Endothelial cell of umbilical vein (primary cell): ENCODE measurements at regions not wholly inside any gene's neighbourhood (a gene's known extent, or its start where the extent isn't known, plus 50 kb on each side); places are given as distances from the start of the nearest gene placed in this dataset.

Experiments
- BruUV-seq: library from RNA; stranded (reverse); fragments of 400-500 nt; replicated peaks from 2 replicates; lab custom pipeline; 2021; lab: Mats Ljungman, UMichigan
- CTCF ChIA-PET: fragments of 300-600, 350-600 bp; sonication (Branson Sonifier 250); formaldehyde crosslinking; loops from one replicate; lab custom pipeline; 2021; ENCODE audit warnings: antibody characterized with exemption, inconsistent platforms; lab: Charles Lee
- POLR2A ChIA-PET: fragments of 300-600, 350-600 bp; sonication (Branson Sonifier 250); formaldehyde crosslinking; loops from one replicate; lab custom pipeline; 2021; ENCODE audit warnings: antibody characterized with exemption, inconsistent platforms; lab: Charles Lee
- DNase-seq: peaks from one replicate; pipeline ENCODE4 v3.0.0-alpha.2; 2011; ENCODE audit warnings: low read depth, low spot score
- FAIRE-seq: peaks from 2 replicates; lab custom pipeline; 2011; peaks lifted over from hg19 to GRCh38; lab: Jason Lieb, UNC
- H2AFZ ChIP-seq: 2 replicates; pipeline ENCODE4 v1.6.0; 2012; ENCODE audit warnings: low read depth, low read length, control low read depth, inconsistent platforms
- H3K27ac ChIP-seq: 2 replicates; pipeline ENCODE4 v1.5.1; 2011; ENCODE audit warnings: low read depth, mild to moderate bottlenecking, control low read depth, low read length, moderate library complexity; ENCODE audit not compliant: insufficient read depth
- H3K27me3 ChIP-seq, 2 experiments: 2 replicates each; pipeline versions ENCODE4 v1.6.0 to v1.6.1; 2011; ENCODE audit warnings: low read length in 2 of 2, mixed read lengths in 1 of 2; ENCODE audit not compliant: control insufficient read depth in 2 of 2, insufficient read depth in 2 of 2
- H3K36me3 ChIP-seq, 2 experiments: 2 replicates in 1 of 2; 3 replicates in 1 of 2; pipeline ENCODE4 v1.5.1; 2011; ENCODE audit warnings: low read length in 2 of 2, mild to moderate bottlenecking in 1 of 2, moderate library complexity in 1 of 2; ENCODE audit not compliant: control insufficient read depth in 2 of 2, insufficient read depth in 2 of 2; ENCODE audit errors: extremely low read depth in 1 of 2
- H3K4me1 ChIP-seq: 3 replicates; pipeline ENCODE4 v1.5.1; 2011; ENCODE audit warnings: mild to moderate bottlenecking, low read length; ENCODE audit not compliant: control insufficient read depth, insufficient read depth; ENCODE audit errors: extremely low read depth
- H3K4me2 ChIP-seq: 2 replicates; pipeline ENCODE4 v1.6.1; 2011; ENCODE audit warnings: low read length, control low read depth, mixed read lengths; ENCODE audit not compliant: insufficient read depth
- H3K4me3 ChIP-seq, 3 experiments: fragments of 200-600 bp in 1 of 3; sonication (generic), shearing (Covaris generic) in 1 of 3; replicated peaks in 1 of 3; 2 replicates each; pipeline ENCODE4 v1.5.1; 2011 to 2016; ENCODE audit warnings: control low read depth in 3 of 3, low read length in 3 of 3, mild to moderate bottlenecking in 2 of 3, inconsistent platforms in 1 of 3, low read depth in 1 of 3, moderate library complexity in 1 of 3; ENCODE audit not compliant: insufficient read depth in 1 of 3
- H3K79me2 ChIP-seq: 2 replicates; pipeline ENCODE4 v1.6.0; 2012; ENCODE audit warnings: low read length, inconsistent platforms; ENCODE audit not compliant: control insufficient read depth, insufficient read depth
- H3K9ac ChIP-seq: replicated peaks from 2 replicates; pipeline ENCODE3; 2011; ENCODE audit warnings: low read length, control low read depth; ENCODE audit not compliant: insufficient read depth; ENCODE audit errors: extremely low read depth
- H3K9me1 ChIP-seq: replicated peaks from 3 replicates; pipeline ENCODE4 v1.6.0; 2011; ENCODE audit warnings: mild to moderate bottlenecking, low read length; ENCODE audit not compliant: control insufficient read depth, insufficient read depth; ENCODE audit errors: extremely low read depth
- H3K9me3 ChIP-seq: replicated peaks from 2 replicates; pipeline ENCODE4 v1.5.1; 2012; ENCODE audit warnings: low read length, inconsistent platforms; ENCODE audit not compliant: control insufficient read depth, insufficient read depth
- H4K20me1 ChIP-seq: replicated peaks from 2 replicates; pipeline ENCODE3; 2011; ENCODE audit warnings: mild to moderate bottlenecking, low read length; ENCODE audit not compliant: control insufficient read depth, insufficient read depth; ENCODE audit errors: extremely low read depth
- CTCF ChIP-seq, 2 donors: IDR thresholded peaks; 1 replicate in 1 of 2; 2 replicates in 1 of 2; pipeline ENCODE4 v1.5.1; 2011; ENCODE audit warnings: low read length in 2 of 2, mild to moderate bottlenecking in 2 of 2, moderate library complexity in 2 of 2, control low read depth in 1 of 2, inconsistent platforms in 1 of 2, low read depth in 1 of 2; ENCODE audit not compliant: insufficient read depth in 1 of 2; ENCODE audit errors: extremely low read depth in 1 of 2
- EZH2 ChIP-seq: IDR thresholded peaks from 2 replicates; pipeline ENCODE4 v1.6.1; 2012; ENCODE audit warnings: borderline replicate concordance, low read depth, mild to moderate bottlenecking, moderate library complexity, low read length, inconsistent platforms; ENCODE audit not compliant: severe bottlenecking
- FOS ChIP-seq: IDR thresholded peaks from 2 replicates; pipeline ENCODE4 v1.6.1; 2011; ENCODE audit warnings: mild to moderate bottlenecking, low read length, moderate library complexity, borderline replicate concordance; ENCODE audit not compliant: insufficient read depth
- GATA2 ChIP-seq: IDR thresholded peaks from 2 replicates; pipeline ENCODE4 v1.7.0; 2011; ENCODE audit warnings: low read depth, mild to moderate bottlenecking, moderate library complexity, mixed read lengths, low read length; ENCODE audit not compliant: insufficient read length, insufficient read depth
- JUN ChIP-seq: IDR thresholded peaks from 2 replicates; pipeline ENCODE4 v1.6.1; 2011; ENCODE audit warnings: borderline replicate concordance, low read depth; ENCODE audit not compliant: insufficient read length, insufficient read depth
- MAX ChIP-seq: IDR thresholded peaks from 2 replicates; pipeline ENCODE4 v1.6.1; 2011; ENCODE audit not compliant: insufficient read depth, insufficient read length
- MYC ChIP-seq: IDR thresholded peaks from one replicate; pipeline ENCODE4 v1.6.1; 2011; ENCODE audit warnings: mild to moderate bottlenecking, low read depth, low read length
- POLR2A ChIP-seq: IDR thresholded peaks from 2 replicates; pipeline ENCODE4 v1.6.1; 2012; ENCODE audit warnings: low read depth, mild to moderate bottlenecking, control low read depth, low read length
- POLR2AphosphoS5 ChIP-seq: IDR thresholded peaks from 2 replicates; pipeline ENCODE4 v1.6.1; 2012; ENCODE audit warnings: low read depth, mild to moderate bottlenecking, control low read depth, low read length, moderate library complexity; ENCODE audit not compliant: insufficient read depth
- dilution Hi-C: fragments of 300-500 bp; cut with MboI; formaldehyde crosslinking; loops from one replicate; pipeline ENCODE4 v1.15.0; 2019; ENCODE audit warnings: low sequenced_read_pairs; ENCODE audit not compliant: extremely low pct_ligation_motif_present
- intact Hi-C: fragments of 100-400 bp; cut with micrococcal nuclease; formaldehyde crosslinking; loops from one replicate; pipeline ENCODE4 v1.10.0; 2022

GRCh38 chr9:76557674-76558225 lies 98.8 kb downstream of the GCNT1 start:
- Histone ChIP-seq H3K27me3 (no peaks in the 10 kb centered on the region), H2AFZ (no peak overlapping the region), H3K9me1 (no peaks in the 10 kb centered on the region), H3K4me1 (no peaks in the 10 kb centered on the region), H3K4me3 (no peak overlapping the region), H3K9ac (no peak overlapping the region), H3K27ac (no peak overlapping the region), H3K79me2 (no peaks in the 10 kb centered on the region), H4K20me1 (no peaks in the 10 kb centered on the region), H3K9me3 (no peaks in the 10 kb centered on the region), H3K4me2 (no peak overlapping the region), H3K36me3 (no peaks in the 10 kb centered on the region)
- DNase-seq = no peak
- ChIA-PET CTCF (no interaction called here), POLR2A (no interaction called here)
- no peak for FAIRE-seq
- intact Hi-C loops = no loop called here
- no peak for TF ChIP-seq MYC
- no peak for TF ChIP-seq EZH2
- no peak for TF ChIP-seq JUN
- no peak for TF ChIP-seq MAX
- no peak for TF ChIP-seq POLR2A
- TF ChIP-seq POLR2AphosphoS5 = no peak
- no peak for TF ChIP-seq GATA2
- TF ChIP-seq CTCF (IDR thresholded peaks at IDR 0.05; ENCODE audit: extremely low read depth in 1 of 2, insufficient read depth in 1 of 2, low read depth in 1 of 2, low read length in 2 of 2) = no peak
- no peak for TF ChIP-seq FOS
- no TSS peak for BruUV-seq
- dilution Hi-C loops = no loop called here
